ENCODE measurements at regions not wholly inside any gene's neighbourhood (a gene's known extent, or its start where the extent isn't known, plus 50 kb on each side); places are given as distances from the start of the nearest gene placed in this dataset.

- TF ChIP-seq CTCF (IDR thresholded peaks at IDR 0.05) (no peak), POLR2AphosphoS5 (IDR thresholded peaks at IDR 0.05) (no peak), EP300 (IDR thresholded peaks at IDR 0.05) (no peak)
These were observed 89.0 kb upstream of the PIP4K2A start for GRCh38 chr10:22803261-22803885.
